DND-41 (cell line): ENCODE measurements at regions not wholly inside any gene's neighbourhood (a gene's known extent, or its start where the extent isn't known, plus 50 kb on each side); places are given as distances from the start of the nearest gene placed in this dataset.

Experiments
- ATAC-seq: fragments of 200-7000 bp; cut with Tn5 transposase; 3 replicates; pipeline ENCODE4 v1.9.1; 2021; ENCODE audit warnings: low read depth; ENCODE audit not compliant: insufficient read depth
- DNase-seq: peaks from one replicate; pipeline ENCODE4 v3.0.0-alpha.2; 2020
- H2AFZ ChIP-seq: 2 replicates; pipeline ENCODE4 v1.6.0; 2012; ENCODE audit warnings: low read depth, low read length
- H3K27ac ChIP-seq: 2 replicates; pipeline ENCODE4 v1.5.1; 2012; ENCODE audit warnings: low read length, inconsistent platforms
- H3K27me3 ChIP-seq: fragments of 200-600 bp; sonication (generic); 2 replicates; pipeline ENCODE4 v1.6.0; 2012; ENCODE audit warnings: low read length, mild to moderate bottlenecking, inconsistent platforms; ENCODE audit not compliant: insufficient read depth, poor library complexity
- H3K36me3 ChIP-seq: 2 replicates; pipeline ENCODE4 v1.5.1; 2012; ENCODE audit warnings: low read length, inconsistent platforms; ENCODE audit not compliant: insufficient read depth
- H3K4me1 ChIP-seq: 2 replicates; pipeline ENCODE4 v1.5.1; 2012; ENCODE audit warnings: mild to moderate bottlenecking, low read length; ENCODE audit not compliant: insufficient read depth
- H3K4me2 ChIP-seq: 2 replicates; pipeline ENCODE4 v1.6.0; 2012; ENCODE audit warnings: mild to moderate bottlenecking, moderate library complexity, low read length, inconsistent platforms; ENCODE audit not compliant: insufficient read depth
- H3K4me3 ChIP-seq, 2 experiments: fragments of 200-600 bp in 1 of 2; shearing (Covaris generic) in 1 of 2; 2 replicates each; pipeline ENCODE4 v1.5.1; 2012 to 2016; ENCODE audit warnings: inconsistent platforms in 2 of 2, low read length in 2 of 2, mild to moderate bottlenecking in 2 of 2, low read depth in 1 of 2, moderate library complexity in 1 of 2
- H3K79me2 ChIP-seq: 2 replicates; pipeline ENCODE4 v1.6.0; 2012; ENCODE audit warnings: low read length, inconsistent platforms; ENCODE audit not compliant: insufficient read depth
- H3K9ac ChIP-seq: 2 replicates; pipeline ENCODE4 v1.6.0; 2012; ENCODE audit warnings: low read depth, mild to moderate bottlenecking, inconsistent platforms, low read length, moderate library complexity
- H3K9me3 ChIP-seq: 2 replicates; pipeline ENCODE4 v1.5.1; 2012; ENCODE audit warnings: low read length, moderate library complexity, mild to moderate bottlenecking, inconsistent platforms; ENCODE audit not compliant: insufficient read depth, severe bottlenecking
- H4K20me1 ChIP-seq: 2 replicates; pipeline ENCODE4 v1.6.0; 2012; ENCODE audit warnings: low read length; ENCODE audit not compliant: insufficient read depth
- CTCF ChIP-seq: IDR thresholded peaks from 2 replicates; pipeline ENCODE4 v1.5.1; 2012; ENCODE audit warnings: borderline replicate concordance, low read length, moderate library complexity, mild to moderate bottlenecking; ENCODE audit not compliant: poor library complexity, severe bottlenecking; ENCODE audit errors: extremely low read depth
- EZH2 ChIP-seq: IDR thresholded peaks from 3 replicates; pipeline ENCODE4 v1.6.1; 2012; ENCODE audit warnings: borderline replicate concordance, low read depth, mild to moderate bottlenecking, moderate library complexity, low read length, inconsistent platforms; ENCODE audit not compliant: severe bottlenecking

DNA sequence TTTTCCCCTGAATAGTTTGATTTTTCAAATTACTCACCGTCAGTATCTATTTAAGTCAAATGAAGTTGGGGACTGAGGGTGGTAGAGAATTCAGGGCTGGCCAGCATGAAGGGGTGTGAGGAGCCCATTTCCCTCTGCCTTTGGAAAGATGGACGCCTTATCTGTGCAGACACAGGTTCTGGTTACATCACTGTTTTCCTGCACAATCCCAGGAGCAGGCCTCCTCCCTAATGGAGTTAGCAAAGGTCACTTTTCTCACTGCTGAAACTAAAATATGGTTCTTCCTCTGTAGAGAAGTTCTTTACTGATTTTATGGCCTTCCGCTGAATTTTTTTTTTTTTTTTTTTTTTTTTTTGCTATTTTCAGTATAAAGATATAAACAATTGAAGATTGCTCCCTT, 69.1 kb downstream of the FOXD1 start:
- H3K9me3 ChIP-seq: peaks cover 26% of the 10 kb centered on the region
- no peak for TF ChIP-seq CTCF
- no peak for TF ChIP-seq EZH2
- H3K4me2 ChIP-seq: no peak overlapping the region
- H3K9ac ChIP-seq: no peak overlapping the region
- H3K4me1 ChIP-seq: no peaks in the 10 kb centered on the region
- no peaks in the 10 kb centered on the region for H4K20me1 ChIP-seq
- no peak overlapping the region for H3K4me3 ChIP-seq
- no peaks in the 10 kb centered on the region for H3K36me3 ChIP-seq
- no peak overlapping the region for H3K27ac ChIP-seq
- no peaks in the 10 kb centered on the region for H3K27me3 ChIP-seq
- DNase-seq: no peak
- no peak overlapping the region for H2AFZ ChIP-seq
- H3K79me2 ChIP-seq: no peaks in the 10 kb centered on the region
- ATAC-seq: no peak

- H3K9ac ChIP-seq: no peak overlapping the region
- H3K9me3 ChIP-seq: peaks cover 19% of the 10 kb centered on the region
- no peak overlapping the region for H2AFZ ChIP-seq
- no peak overlapping the region for H3K4me2 ChIP-seq
- no peak for ATAC-seq
- no peak overlapping the region for H3K27ac ChIP-seq
- no peaks in the 10 kb centered on the region for H3K79me2 ChIP-seq
- peaks cover 7% of the 10 kb centered on the region for H3K4me1 ChIP-seq
- no peaks in the 10 kb centered on the region for H4K20me1 ChIP-seq
- no peak for DNase-seq
- H3K4me3 ChIP-seq: no peak overlapping the region
- TF ChIP-seq EZH2 (no peak), CTCF (no peak)
- H3K27me3 ChIP-seq: no peaks in the 10 kb centered on the region
- H3K36me3 ChIP-seq: no peaks in the 10 kb centered on the region
Observed at GRCh38 chr5:73378765-73379164, 69.8 kb downstream of the FOXD1 start.

DNA sequence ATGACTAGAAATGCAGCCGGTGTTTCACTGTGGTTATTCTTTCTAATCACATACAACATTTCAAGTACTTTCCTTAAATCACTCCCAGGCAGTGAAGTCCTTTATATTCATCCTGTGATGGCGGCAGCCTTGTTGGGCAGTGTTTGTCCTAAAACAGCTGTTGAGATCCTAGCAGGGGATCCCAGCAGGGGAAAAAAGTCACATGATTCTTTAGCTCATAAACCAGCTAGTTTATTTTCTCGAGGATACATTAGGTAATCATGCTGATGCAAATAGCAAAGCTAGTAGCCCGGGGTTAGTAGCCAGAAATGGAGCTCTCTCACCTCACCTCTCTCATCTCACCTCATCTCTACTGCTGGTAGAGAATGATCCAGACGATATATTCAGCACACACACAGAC, 70.5 kb downstream of the FOXD1 start:
- TF ChIP-seq EZH2 (no peak), CTCF (no peak)
- DNase-seq (no peak), ATAC-seq (no peak)
- Histone ChIP-seq H3K79me2 (no peaks in the 10 kb centered on the region), H3K9me3 (peaks cover 15% of the 10 kb centered on the region), H4K20me1 (no peaks in the 10 kb centered on the region), H3K36me3 (no peaks in the 10 kb centered on the region), H3K4me1 (peaks cover 12% of the 10 kb centered on the region), H3K4me2 (no peak overlapping the region), H3K27me3 (no peaks in the 10 kb centered on the region), H3K4me3 (no peak overlapping the region), H3K27ac (no peak overlapping the region), H3K9ac (no peak overlapping the region), H2AFZ (no peak overlapping the region)

DNA sequence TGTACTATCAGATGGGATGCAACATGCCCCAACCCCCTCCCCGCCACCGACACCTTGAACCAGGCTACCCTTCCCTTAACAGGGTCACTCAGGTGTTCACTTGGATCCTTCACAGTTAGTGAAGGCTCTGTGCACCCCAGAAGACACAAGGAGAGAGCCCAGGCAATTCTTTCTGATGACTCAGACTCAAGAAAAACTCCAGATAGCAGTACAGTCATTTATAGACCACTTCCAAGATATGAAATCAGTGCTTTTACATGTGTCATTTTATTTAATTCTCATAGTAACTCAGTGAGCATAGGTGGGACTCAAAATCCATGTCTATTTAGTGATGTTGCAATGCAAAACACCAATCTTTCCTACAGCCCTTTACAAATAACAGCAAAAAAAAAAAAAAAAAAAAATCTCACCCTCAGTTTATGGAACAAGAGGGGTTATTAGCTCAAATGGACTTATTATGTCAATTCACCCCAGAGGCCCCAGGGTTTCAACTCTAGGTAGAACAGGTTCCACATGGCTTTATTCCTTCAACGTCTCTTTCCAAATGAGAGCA, 71.9 kb downstream of the FOXD1 start:
- TF ChIP-seq EZH2 (no peak), CTCF (no peak)
- Histone ChIP-seq H3K9ac (no peak overlapping the region), H4K20me1 (no peaks in the 10 kb centered on the region), H3K4me1 (peaks cover 12% of the 10 kb centered on the region), H3K9me3 (peaks cover 3% of the 10 kb centered on the region), H3K27ac (no peak overlapping the region), H3K4me3 (no peak overlapping the region), H2AFZ (no peak overlapping the region), H3K36me3 (no peaks in the 10 kb centered on the region), H3K79me2 (no peaks in the 10 kb centered on the region), H3K4me2 (no peak overlapping the region), H3K27me3 (no peaks in the 10 kb centered on the region)
- no peak for ATAC-seq
- DNase-seq: no peak
